ENCODE measurements at regions not wholly inside any gene's neighbourhood (a gene's known extent, or its start where the extent isn't known, plus 50 kb on each side); places are given as distances from the start of the nearest gene placed in this dataset.

- TF ChIP-seq EP300 (IDR thresholded peaks at IDR 0.05) (no peak), CTCF (IDR thresholded peaks at IDR 0.05) (no peak)
Observed at GRCh38 chr12:83575326-83575725, 888.6 kb downstream of the TMTC2 start.
